Neural progenitor cell (in vitro differentiated cells): ENCODE measurements at regions not wholly inside any gene's neighbourhood (a gene's known extent, or its start where the extent isn't known, plus 50 kb on each side); places are given as distances from the start of the nearest gene placed in this dataset.

Experiments
- DNase-seq: peaks from one replicate; pipeline ENCODE4 v3.0.0-alpha.2; 2016; ENCODE audit warnings: low spot score
- H2AFZ ChIP-seq: fragments of 200-600 bp; sonication (generic); replicated peaks from 2 replicates; pipeline ENCODE4 v1.6.1; 2016; ENCODE audit warnings: antibody characterized with exemption
- H3F3A ChIP-seq: fragments of 200-600 bp; sonication (generic); 2 replicates; pipeline ENCODE4 v1.6.1; 2016; ENCODE audit warnings: antibody characterized with exemption, low read depth
- H3K27ac ChIP-seq: fragments of 200-600 bp; sonication (generic); 2 replicates; pipeline ENCODE4 v1.5.1; 2016; ENCODE audit warnings: mild to moderate bottlenecking
- H3K27me3 ChIP-seq: fragments of 200-600 bp; sonication (generic); 2 replicates; pipeline ENCODE4 v1.6.1; 2016; ENCODE audit warnings: mild to moderate bottlenecking, moderate library complexity
- H3K36me3 ChIP-seq: fragments of 200-600 bp; sonication (generic); 2 replicates; pipeline ENCODE4 v1.5.1; 2016
- H3K4me1 ChIP-seq: fragments of 200-600 bp; sonication (generic); 2 replicates; pipeline ENCODE4 v1.6.1; 2016; ENCODE audit warnings: mixed run types
- H3K4me2 ChIP-seq: fragments of 200-600 bp; sonication (generic); 2 replicates; pipeline ENCODE4 v1.6.1; 2016
- H3K4me3 ChIP-seq: fragments of 200-600 bp; sonication (generic); 2 replicates; pipeline ENCODE4 v1.5.1; 2016
- H3K79me2 ChIP-seq: fragments of 200-600 bp; sonication (generic); 2 replicates; pipeline ENCODE4 v1.6.1; 2016; ENCODE audit warnings: low read depth
- H3K9ac ChIP-seq: fragments of 200-600 bp; sonication (generic); 2 replicates; pipeline ENCODE4 v1.6.1; 2016
- H3K9me3 ChIP-seq: fragments of 200-600 bp; sonication (generic); 2 replicates; pipeline ENCODE4 v1.5.1; 2016; ENCODE audit warnings: low read depth
- H4K20me1 ChIP-seq: fragments of 200-600 bp; sonication (generic); 2 replicates; pipeline ENCODE4 v1.6.1; 2016; ENCODE audit warnings: low read depth
- H3K27ac Mint-ChIP-seq: 3 replicates; pipeline ENCODE4 v1.8.0; 2021; ENCODE audit warnings: mixed read lengths
- H3K27me3 Mint-ChIP-seq: 2 replicates; pipeline ENCODE4 v1.8.0; 2022; ENCODE audit warnings: low read depth, mild to moderate bottlenecking, inconsistent platforms, moderate library complexity, mixed read lengths; ENCODE audit not compliant: insufficient read depth
- H3K36me3 Mint-ChIP-seq: 3 replicates; pipeline ENCODE4 v1.8.0; 2021; ENCODE audit warnings: mixed read lengths
- H3K4me1 Mint-ChIP-seq: 3 replicates; pipeline ENCODE4 v1.8.0; 2021; ENCODE audit warnings: mixed read lengths
- H3K4me3 Mint-ChIP-seq: 3 replicates; pipeline ENCODE4 v1.8.0; 2021; ENCODE audit warnings: mild to moderate bottlenecking, moderate library complexity, mixed read lengths
- H3K9me3 Mint-ChIP-seq: 3 replicates; pipeline ENCODE4 v1.8.0; 2020; ENCODE audit warnings: mixed read lengths
- CTCF ChIP-seq: fragments of 200-600 bp; sonication (generic); IDR thresholded peaks from 2 replicates; pipeline ENCODE4 v1.5.1; 2017; ENCODE audit warnings: antibody characterized with exemption, mild to moderate bottlenecking
- EZH2 ChIP-seq: fragments of 200-600 bp; sonication (generic); IDR thresholded peaks from 2 replicates; pipeline ENCODE4 v1.6.1; 2017; ENCODE audit warnings: antibody characterized with exemption, mild to moderate bottlenecking, moderate library complexity
- EZH2phosphoT487 ChIP-seq: fragments of 200-600 bp; sonication (generic); IDR thresholded peaks from 2 replicates; pipeline ENCODE4 v1.6.1; 2017; ENCODE audit warnings: antibody characterized with exemption

- Mint-ChIP-seq H3K36me3 (no peaks in the 10 kb centered on the region), H3K4me3 (peak overlapping the region; percentile 74), H3K4me1 (peaks cover 21% of the 10 kb centered on the region), H3K27ac (peak overlapping the region; percentile 52), H3K9me3 (no peaks in the 10 kb centered on the region), H3K27me3 (no peaks in the 10 kb centered on the region)
- Histone ChIP-seq H3K9ac (no peak overlapping the region), H3K27ac (no peak overlapping the region), H3F3A (no peaks in the 10 kb centered on the region), H3K79me2 (no peaks in the 10 kb centered on the region), H3K27me3 (no peaks in the 10 kb centered on the region), H3K36me3 (no peaks in the 10 kb centered on the region), H3K4me3 (no peak overlapping the region), H3K9me3 (no peaks in the 10 kb centered on the region), H2AFZ (no peak overlapping the region), H3K4me1 (no peaks in the 10 kb centered on the region), H3K4me2 (no peak overlapping the region), H4K20me1 (no peaks in the 10 kb centered on the region)
- peak; percentile 48 for DNase-seq
- TF ChIP-seq EZH2 (no peak), CTCF (no peak), EZH2phosphoT487 (no peak)
Measured at GRCh38 chr6:68559716-68560115, 75.4 kb upstream of the ADGRB3 start.

GRCh38 chr6:68559070-68559469 is 76.0 kb upstream of the ADGRB3 start:
- Mint-ChIP-seq H3K4me3 (peak overlapping the region; percentile 74), H3K27me3 (no peaks in the 10 kb centered on the region), H3K27ac (no peak overlapping the region), H3K4me1 (peaks cover 21% of the 10 kb centered on the region), H3K9me3 (no peaks in the 10 kb centered on the region), H3K36me3 (no peaks in the 10 kb centered on the region)
- Histone ChIP-seq H3K36me3 (no peaks in the 10 kb centered on the region), H3K4me1 (no peaks in the 10 kb centered on the region), H3F3A (no peaks in the 10 kb centered on the region), H3K27me3 (no peaks in the 10 kb centered on the region), H3K9me3 (no peaks in the 10 kb centered on the region), H3K79me2 (no peaks in the 10 kb centered on the region), H3K9ac (no peak overlapping the region), H2AFZ (no peak overlapping the region), H4K20me1 (no peaks in the 10 kb centered on the region), H3K27ac (no peak overlapping the region), H3K4me2 (no peak overlapping the region), H3K4me3 (no peak overlapping the region)
- no peak for DNase-seq
- no peak for TF ChIP-seq EZH2
- TF ChIP-seq CTCF, result peak; percentile 5
- no peak for TF ChIP-seq EZH2phosphoT487

GRCh38 chr6:68546620-68547019 is 88.5 kb upstream of the ADGRB3 start:
- Histone ChIP-seq H3K4me3 (no peak overlapping the region), H3K79me2 (no peaks in the 10 kb centered on the region), H3F3A (no peaks in the 10 kb centered on the region), H4K20me1 (no peaks in the 10 kb centered on the region), H3K4me2 (no peak overlapping the region), H3K27ac (no peak overlapping the region), H3K9me3 (no peaks in the 10 kb centered on the region), H2AFZ (no peak overlapping the region), H3K9ac (no peak overlapping the region), H3K4me1 (no peaks in the 10 kb centered on the region), H3K27me3 (no peaks in the 10 kb centered on the region), H3K36me3 (no peaks in the 10 kb centered on the region)
- no peak overlapping the region for H3K27ac Mint-ChIP-seq
- peaks cover 5% of the 10 kb centered on the region for H3K9me3 Mint-ChIP-seq
- TF ChIP-seq EZH2, result no peak
- TF ChIP-seq CTCF, result no peak
- TF ChIP-seq EZH2phosphoT487, result no peak
- no peak for DNase-seq
- H3K4me3 Mint-ChIP-seq, result no peak overlapping the region
- H3K27me3 Mint-ChIP-seq, result no peaks in the 10 kb centered on the region
- H3K4me1 Mint-ChIP-seq, result peaks cover 2% of the 10 kb centered on the region
- peaks cover 1% of the 10 kb centered on the region for H3K36me3 Mint-ChIP-seq
